B cell (primary cell): ENCODE measurements at regions not wholly inside any gene's neighbourhood (a gene's known extent, or its start where the extent isn't known, plus 50 kb on each side); places are given as distances from the start of the nearest gene placed in this dataset.

ENCODE experiments used
- CTCF ChIP-seq: fragments of 200-600 bp; IDR thresholded peaks from one replicate; pipeline ENCODE4 v1.8.0; 2022; ENCODE audit warnings: antibody characterized with exemption, mild to moderate bottlenecking
- EZH2 ChIP-seq: IDR thresholded peaks from 2 replicates; pipeline ENCODE4 v1.6.1; 2012; ENCODE audit warnings: borderline replicate concordance, low read depth, mild to moderate bottlenecking, moderate library complexity, low read length; ENCODE audit not compliant: insufficient read depth, poor library complexity, severe bottlenecking

GRCh38 chr1:4010814-4011605 lies 110.9 kb upstream of the C1orf174 start:
- TF ChIP-seq CTCF, result no peak
- TF ChIP-seq EZH2, result no peak
